ENCODE measurements at regions not wholly inside any gene's neighbourhood (a gene's known extent, or its start where the extent isn't known, plus 50 kb on each side); places are given as distances from the start of the nearest gene placed in this dataset.
A peak's percentile ranks its signal among the peaks of the same experiment; 100 is the strongest.

GRCh38 chr7:106166651-106167342 lies 54.7 kb upstream of the SYPL1 start:
- no CpG with 5 or more reads among the region's 7 CpGs for WGBS (ENCODE audit: extremely low coverage, insufficient read length, low lambda C conversion rate)
- H4K8ac ChIP-seq (replicated peaks; ENCODE audit: insufficient read length, low read depth, low read length): no peak overlapping the region
- no peak overlapping the region for H2BK20ac ChIP-seq (ENCODE audit: low read depth, low read length, poor library complexity, severe bottlenecking)
- H3K36me3 Mint-ChIP-seq (ENCODE audit: insufficient read depth in 1 of 3, low read depth in 3 of 3): peaks cover 4 to 7% (median 6%) of the 10 kb centered on the region in 3 experiments; a peak in 4 of 7 replicates
- no peak overlapping the region for H3K56ac ChIP-seq (ENCODE audit: insufficient read length, low read depth, low read length)
- H3K4me3 Mint-ChIP-seq: no peak overlapping the region
- H3K4me1 ChIP-seq (ENCODE audit: insufficient read depth, low read length): no peaks in the 10 kb centered on the region
- no peaks in the 10 kb centered on the region for H3K23me2 ChIP-seq (ENCODE audit: insufficient read length, low read depth, low read length, poor library complexity, severe bottlenecking)
- H3K27me3 ChIP-seq (ENCODE audit: insufficient read depth, low read length): no peaks in the 10 kb centered on the region
- peak; percentile 41 for DNase-seq
- no peak overlapping the region for H3K4me2 ChIP-seq (ENCODE audit: insufficient read depth, insufficient read length, low read length)
- no peak overlapping the region for H3K9ac ChIP-seq (ENCODE audit: extremely low read depth, insufficient read length, low read length)
- H3K9me3 ChIP-seq (ENCODE audit: control insufficient read depth, low read depth, low read length): peaks cover 6% of the 10 kb centered on the region
- H2BK12ac ChIP-seq (ENCODE audit: insufficient read length, low read depth, low read length): no peak overlapping the region
- H3K4ac ChIP-seq (ENCODE audit: low read depth, low read length): no peak overlapping the region
- H3K9me3 Mint-ChIP-seq: peaks cover 13% of the 10 kb centered on the region in 2 experiments
- no peak overlapping the region for H3K23ac ChIP-seq (ENCODE audit: insufficient read length, low read depth, low read length)
- no peak overlapping the region for H2BK5ac ChIP-seq (ENCODE audit: insufficient read length, low read length)
- no peak overlapping the region for H3K27ac ChIP-seq (ENCODE audit: insufficient read length, low read depth, low read length)
- no peak overlapping the region for H3K27ac Mint-ChIP-seq
- H2AK5ac ChIP-seq (ENCODE audit: insufficient read length, low read length): no peak overlapping the region
- no peak overlapping the region for H2AFZ ChIP-seq (ENCODE audit: low read length)
- no peak overlapping the region for H4K91ac ChIP-seq (ENCODE audit: insufficient read length, low read depth, low read length)
- no peak overlapping the region for H3T11ph ChIP-seq (ENCODE audit: low read length)
- H3K14ac ChIP-seq (ENCODE audit: insufficient read depth, low read length): no peak overlapping the region
- no peaks in the 10 kb centered on the region for H4K20me1 ChIP-seq (ENCODE audit: control insufficient read depth, insufficient read depth, insufficient read length)
- no peaks in the 10 kb centered on the region for H3K79me2 ChIP-seq (ENCODE audit: insufficient read depth, low read length)
- H4K5ac ChIP-seq (ENCODE audit: insufficient read length, low read depth, low read length): no peak overlapping the region
- H3K18ac ChIP-seq (ENCODE audit: insufficient read length, low read depth, low read length): no peak overlapping the region
- H3K79me1 ChIP-seq (ENCODE audit: insufficient read depth, low read depth, low read length, poor library complexity, severe bottlenecking): no peaks in the 10 kb centered on the region
- TF ChIP-seq CTCF (conservative IDR thresholded peaks at IDR 0.05): peak; percentile 92
- no peak overlapping the region for H2BK15ac ChIP-seq (ENCODE audit: low read depth, low read length)
- H3K27me3 Mint-ChIP-seq (ENCODE audit: low read depth): peaks cover 2% of the 10 kb centered on the region; the same call in 1 of the 2 replicates
- H3K4me1 Mint-ChIP-seq: peaks cover 6 to 13% of the 10 kb centered on the region in 2 experiments
- no peak overlapping the region for H2BK120ac ChIP-seq (ENCODE audit: low read depth, low read length, poor library complexity, severe bottlenecking)
